ENCODE measurements at regions not wholly inside any gene's neighbourhood (a gene's known extent, or its start where the extent isn't known, plus 50 kb on each side); places are given as distances from the start of the nearest gene placed in this dataset.
A peak's percentile ranks its signal among the peaks of the same experiment; 100 is the strongest.

DNA sequence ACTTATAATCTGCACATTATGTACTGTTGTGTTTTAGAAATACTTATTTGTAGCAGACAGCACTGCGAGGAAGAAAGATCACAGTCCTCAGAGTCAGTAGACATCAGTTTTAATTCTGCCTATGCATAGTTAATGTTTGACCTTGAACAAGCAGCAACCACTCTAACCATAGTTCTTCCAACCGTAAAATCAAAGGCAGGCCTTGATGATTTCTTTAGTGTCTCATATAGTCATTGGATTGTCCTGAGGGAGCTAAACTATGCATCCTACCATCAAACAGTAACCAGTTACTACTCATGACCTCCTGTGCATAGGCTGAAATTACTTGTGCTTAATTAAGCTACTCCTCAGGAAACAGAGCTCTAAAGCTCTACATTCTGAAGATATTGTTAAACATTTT lies 294.8 kb upstream of the STXBP5 start:
- no peak overlapping the region for H3K4me3 ChIP-seq
- H3K27me3 ChIP-seq = no peaks in the 10 kb centered on the region
- no peaks in the 10 kb centered on the region for H3K9me3 ChIP-seq
- DNase-seq (ENCODE audit: low spot score in 2 of 2) = no peak
- peaks cover 0 to 21% (median under 1%) of the 10 kb centered on the region in 4 donors for H3K4me1 ChIP-seq
- no peak for TF ChIP-seq EP300 (IDR thresholded peaks at IDR 0.05)
- TF ChIP-seq, protein P1, sequence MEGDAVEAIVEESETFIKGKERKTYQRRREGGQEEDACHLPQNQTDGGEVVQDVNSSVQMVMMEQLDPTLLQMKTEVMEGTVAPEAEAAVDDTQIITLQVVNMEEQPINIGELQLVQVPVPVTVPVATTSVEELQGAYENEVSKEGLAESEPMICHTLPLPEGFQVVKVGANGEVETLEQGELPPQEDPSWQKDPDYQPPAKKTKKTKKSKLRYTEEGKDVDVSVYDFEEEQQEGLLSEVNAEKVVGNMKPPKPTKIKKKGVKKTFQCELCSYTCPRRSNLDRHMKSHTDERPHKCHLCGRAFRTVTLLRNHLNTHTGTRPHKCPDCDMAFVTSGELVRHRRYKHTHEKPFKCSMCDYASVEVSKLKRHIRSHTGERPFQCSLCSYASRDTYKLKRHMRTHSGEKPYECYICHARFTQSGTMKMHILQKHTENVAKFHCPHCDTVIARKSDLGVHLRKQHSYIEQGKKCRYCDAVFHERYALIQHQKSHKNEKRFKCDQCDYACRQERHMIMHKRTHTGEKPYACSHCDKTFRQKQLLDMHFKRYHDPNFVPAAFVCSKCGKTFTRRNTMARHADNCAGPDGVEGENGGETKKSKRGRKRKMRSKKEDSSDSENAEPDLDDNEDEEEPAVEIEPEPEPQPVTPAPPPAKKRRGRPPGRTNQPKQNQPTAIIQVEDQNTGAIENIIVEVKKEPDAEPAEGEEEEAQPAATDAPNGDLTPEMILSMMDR (IDR thresholded peaks at IDR 0.05) = no peak
- TF ChIP-seq POLR2A (IDR thresholded peaks at IDR 0.05) = no peak
- no peak overlapping the region for H3K27ac ChIP-seq
- no peaks in the 10 kb centered on the region for H3K36me3 ChIP-seq
- 86 to 94% methylated on average over 2 of the region's 2 CpGs for WGBS, 2 donors

DNA sequence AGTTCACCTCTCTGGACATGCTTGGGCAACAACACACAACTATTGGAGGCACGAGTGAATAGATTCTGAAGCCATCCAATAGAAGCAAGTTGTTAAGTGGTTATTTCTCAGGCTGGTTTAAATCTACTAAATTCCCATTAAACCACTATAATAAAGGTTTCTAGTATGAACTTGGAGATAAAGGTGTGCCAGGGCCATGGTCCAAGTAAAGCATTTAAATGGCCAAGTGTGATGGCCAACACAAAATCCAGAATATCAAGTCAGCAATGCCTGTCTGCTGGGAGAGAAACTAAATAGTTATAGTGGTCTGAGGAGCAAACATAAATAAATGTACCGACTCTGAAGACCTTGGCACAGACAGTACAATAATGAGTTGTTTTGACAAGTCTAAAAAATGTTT lies 294.3 kb upstream of the STXBP5 start:
- Histone ChIP-seq H3K9me3 (no peaks in the 10 kb centered on the region), H3K27me3 (no peaks in the 10 kb centered on the region), H3K27ac (no peak overlapping the region), H3K36me3 (no peaks in the 10 kb centered on the region), H3K4me3 (no peak overlapping the region), H3K4me1 (peaks cover 0 to 23% (median 4%) of the 10 kb centered on the region in 4 donors)
- TF ChIP-seq, protein P1 (IDR thresholded peaks at IDR 0.05) = no peak
- TF ChIP-seq POLR2A (IDR thresholded peaks at IDR 0.05) (no peak), EP300 (IDR thresholded peaks at IDR 0.05) (no peak)
- DNase-seq (ENCODE audit: low spot score in 2 of 2) = no peak
- 48 to 63% methylated on average over 2 of the region's 2 CpGs for WGBS, 2 donors

DNA sequence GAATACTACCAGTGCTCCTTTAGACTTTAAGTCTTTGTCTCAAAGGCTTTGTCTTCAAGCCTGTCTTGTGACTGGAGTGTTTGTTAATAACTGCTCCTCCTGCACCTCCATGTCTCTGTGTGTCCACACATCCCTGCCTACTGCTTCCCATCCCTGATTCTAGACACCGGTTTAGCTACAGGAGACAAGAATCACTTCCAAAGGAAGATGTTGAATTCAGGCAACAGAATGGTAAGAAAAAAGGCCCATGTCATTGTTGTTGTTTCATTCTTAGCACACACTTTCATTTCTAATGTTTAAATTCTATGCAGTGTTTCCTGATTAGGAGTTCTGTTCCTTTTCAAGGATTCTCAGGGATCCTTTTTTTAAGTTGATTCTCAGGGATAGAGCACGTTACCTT lies 293.6 kb upstream of the STXBP5 start:
- WGBS, 2 donors = 92 to 94% methylated on average over 2 of the region's 2 CpGs
- H3K4me1 ChIP-seq = peaks cover 0 to 23% (median 4%) of the 10 kb centered on the region in 4 donors
- H3K4me3 ChIP-seq = no peak overlapping the region

DNA sequence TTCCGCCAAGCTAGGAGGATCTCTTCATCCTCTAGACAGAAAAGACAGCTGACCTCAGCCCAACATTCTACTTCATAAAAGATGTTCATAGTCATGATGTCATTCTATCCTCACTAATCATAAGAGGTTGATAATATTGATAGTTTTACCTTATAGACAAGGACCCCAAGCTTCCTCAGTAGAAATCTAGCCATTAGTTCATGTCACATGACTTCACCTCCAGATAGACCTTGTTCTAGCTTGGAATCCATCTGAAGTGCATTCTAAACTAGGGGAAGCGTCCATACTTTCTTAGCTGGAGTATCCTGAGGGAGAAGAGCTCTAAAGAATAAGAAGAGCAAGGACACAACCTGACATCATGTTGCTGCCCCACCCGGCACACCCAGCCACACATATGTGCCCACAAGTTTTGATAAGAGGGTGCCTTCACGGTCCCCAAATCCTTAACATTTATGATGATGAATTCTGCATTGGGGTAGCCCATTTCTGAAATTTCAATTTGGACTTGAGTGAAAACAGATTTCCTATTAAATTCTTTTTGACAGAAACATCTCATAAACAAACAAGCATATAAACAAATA lies 292.5 kb upstream of the STXBP5 start:
- TF ChIP-seq EP300 (IDR thresholded peaks at IDR 0.05) (no peak), POLR2A (IDR thresholded peaks at IDR 0.05) (no peak)
- TF ChIP-seq, protein P1 (IDR thresholded peaks at IDR 0.05) = no peak
- DNase-seq (ENCODE audit: low spot score in 2 of 2) = no peak
- Histone ChIP-seq H3K9me3 (no peaks in the 10 kb centered on the region), H3K36me3 (no peaks in the 10 kb centered on the region), H3K27me3 (no peaks in the 10 kb centered on the region), H3K4me1 (peaks cover 0 to 26% (median 4%) of the 10 kb centered on the region in 4 donors), H3K4me3 (no peak overlapping the region), H3K27ac (no peak overlapping the region)
- WGBS, 2 donors = 97 to 98% methylated on average over 4 of the region's 4 CpGs

More for the DNA sequence above, 293.6 kb upstream of the STXBP5 start:
- TF ChIP-seq EP300 (IDR thresholded peaks at IDR 0.05) (no peak), POLR2A (IDR thresholded peaks at IDR 0.05) (no peak)
- TF ChIP-seq, protein P1 (IDR thresholded peaks at IDR 0.05) = no peak
- Histone ChIP-seq H3K27ac (no peak overlapping the region), H3K27me3 (no peaks in the 10 kb centered on the region), H3K36me3 (no peaks in the 10 kb centered on the region), H3K9me3 (no peaks in the 10 kb centered on the region)
- no peak for DNase-seq (ENCODE audit: low spot score in 2 of 2)

DNA sequence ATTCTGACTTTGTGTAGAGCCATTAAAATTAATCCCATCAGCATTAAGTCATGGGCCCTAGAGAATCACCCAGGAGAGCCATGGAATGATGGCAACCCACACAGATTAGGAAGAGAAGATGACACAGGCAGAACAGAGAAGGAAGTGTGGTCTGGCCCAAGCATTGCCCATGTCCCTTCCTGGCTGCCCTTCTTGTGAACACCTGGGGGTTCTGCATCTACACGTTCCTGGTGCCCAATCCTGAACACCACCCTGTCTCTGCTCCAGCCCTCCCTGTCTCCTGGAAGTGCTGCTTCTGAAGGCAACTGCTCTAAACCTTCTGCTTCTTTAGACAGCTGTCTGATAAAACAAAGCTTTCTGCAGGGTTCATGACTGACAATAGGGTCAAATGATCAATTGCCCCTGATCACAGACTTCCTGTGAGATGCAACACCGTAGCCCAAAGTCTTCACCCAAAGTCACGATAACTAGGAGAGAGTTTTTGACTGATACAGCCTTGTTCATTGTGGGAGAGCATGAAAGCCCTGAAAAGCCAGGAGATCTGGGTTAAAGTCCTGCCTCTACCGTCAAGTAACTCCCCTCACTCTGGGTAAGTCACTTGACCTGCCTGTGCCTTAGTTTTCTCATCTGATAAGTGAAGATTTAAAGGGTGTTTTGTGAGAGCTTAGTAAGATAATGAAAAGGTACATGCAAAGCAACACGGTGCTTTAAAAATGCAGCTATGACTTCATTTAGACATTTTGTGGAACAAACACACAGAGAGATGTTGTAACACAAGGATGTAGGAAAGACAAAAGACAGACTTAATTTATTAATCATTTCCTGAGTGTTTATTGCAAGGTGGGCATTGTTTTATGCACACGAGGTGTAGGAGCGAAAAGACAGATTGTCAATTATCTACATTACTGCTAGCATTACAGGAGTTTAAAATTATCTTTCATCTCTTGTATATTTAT lies 291.2 kb upstream of the STXBP5 start:
- H3K4me3 ChIP-seq = no peak overlapping the region
- WGBS, 2 donors = 76 to 77% methylated on average over 7 of the region's 7 CpGs

More for the DNA sequence above, 291.2 kb upstream of the STXBP5 start:
- H3K27me3 ChIP-seq = no peaks in the 10 kb centered on the region
- no peak for DNase-seq (ENCODE audit: low spot score in 2 of 2)
- TF ChIP-seq, protein P1 (IDR thresholded peaks at IDR 0.05) = no peak
- TF ChIP-seq EP300 (IDR thresholded peaks at IDR 0.05) = no peak
- TF ChIP-seq POLR2A (IDR thresholded peaks at IDR 0.05) = no peak
- H3K9me3 ChIP-seq = no peaks in the 10 kb centered on the region
- peaks cover 0 to 26% (median 4%) of the 10 kb centered on the region in 4 donors for H3K4me1 ChIP-seq
- no peaks in the 10 kb centered on the region for H3K36me3 ChIP-seq
- H3K27ac ChIP-seq = peak overlapping the region in 2 of 4 donors; percentile 86 to 89
